HUES6 (cell line): ENCODE measurements at regions not wholly inside any gene's neighbourhood (a gene's known extent, or its start where the extent isn't known, plus 50 kb on each side); places are given as distances from the start of the nearest gene placed in this dataset.
"Not testable (repeated sequence)": the region's sequence is repeated elsewhere in the genome, so short reads cannot be mapped to it uniquely, and the experiment has no call there.

Experiments
- H3K27ac ChIP-seq: 2 replicates; pipeline ENCODE4 v1.7.0; 2013; ENCODE audit warnings: low read depth, mild to moderate bottlenecking, low read length, inconsistent platforms
- H3K27me3 ChIP-seq: 2 replicates; pipeline ENCODE4 v1.6.1; 2013; ENCODE audit warnings: low read length; ENCODE audit not compliant: control insufficient read depth, insufficient read depth
- H3K36me3 ChIP-seq: 2 replicates; pipeline ENCODE4 v1.6.1; 2013; ENCODE audit warnings: low read length; ENCODE audit not compliant: control insufficient read depth, insufficient read depth
- H3K4me1 ChIP-seq: 2 replicates; pipeline ENCODE4 v1.6.1; 2013; ENCODE audit warnings: low read length; ENCODE audit not compliant: control insufficient read depth, insufficient read depth
- H3K4me3 ChIP-seq: 2 replicates; pipeline ENCODE4 v1.5.1; 2013; ENCODE audit warnings: low read depth, low read length
- H3K9ac ChIP-seq: one replicate; pipeline ENCODE4 v1.6.1; 2013; ENCODE audit warnings: mild to moderate bottlenecking, low read length
- H3K9me3 ChIP-seq: 2 replicates; pipeline ENCODE4 v1.6.1; 2013; ENCODE audit warnings: low read depth, low read length; ENCODE audit not compliant: control insufficient read depth, insufficient read depth

GRCh38 chr6:137399881-137400443 lies 94.2 kb downstream of the OLIG3 start:
- no peak overlapping the region for H3K27ac ChIP-seq

GRCh38 chr6:137395316-137395715 lies 98.9 kb downstream of the OLIG3 start:
- Histone ChIP-seq H3K27me3 (peaks cover 2% of the 10 kb centered on the region), H3K27ac (no peak overlapping the region), H3K9ac (no peak overlapping the region), H3K36me3 (no peaks in the 10 kb centered on the region), H3K9me3 (no peaks in the 10 kb centered on the region), H3K4me3 (no peak overlapping the region), H3K4me1 (no peaks in the 10 kb centered on the region)

More at GRCh38 chr6:137399881-137400443, 94.2 kb downstream of the OLIG3 start:
- Histone ChIP-seq H3K9ac (no peak overlapping the region), H3K9me3 (no peaks in the 10 kb centered on the region), H3K36me3 (no peaks in the 10 kb centered on the region), H3K4me3 (no peak overlapping the region), H3K27me3 (no peaks in the 10 kb centered on the region), H3K4me1 (no peaks in the 10 kb centered on the region)

- Histone ChIP-seq H3K9me3 (0 out of 2 replicates have a peak, but pooled peaks cover 3% of the 10 kb centered on the region), H3K27me3 (peaks cover 43% of the 10 kb centered on the region), H3K9ac (no peak overlapping the region), H3K36me3 (no peaks in the 10 kb centered on the region), H3K4me1 (no peaks in the 10 kb centered on the region), H3K4me3 (no peak overlapping the region), H3K27ac (no peak overlapping the region)
Observed at GRCh38 chr6:137391061-137391814, 103.0 kb downstream of the OLIG3 start.

GRCh38 chr6:137390334-137390733 lies 103.9 kb downstream of the OLIG3 start:
- H3K36me3 ChIP-seq = no peaks in the 10 kb centered on the region
- no peaks in the 10 kb centered on the region for H3K4me1 ChIP-seq
- H3K9ac ChIP-seq = no peak overlapping the region
- H3K4me3 ChIP-seq = no peak overlapping the region
- H3K9me3 ChIP-seq = 0 out of 2 replicates have a peak, but pooled peaks cover 3% of the 10 kb centered on the region
- H3K27me3 ChIP-seq = peaks cover 52% of the 10 kb centered on the region
- H3K27ac ChIP-seq = no peak overlapping the region

GRCh38 chr6:137389150-137389704 lies 105.0 kb downstream of the OLIG3 start:
- Histone ChIP-seq H3K27ac (no peak overlapping the region), H3K4me3 (no peak overlapping the region)

GRCh38 chr6:137387096-137387764 lies 107.0 kb downstream of the OLIG3 start:
- no peak overlapping the region for H3K27ac ChIP-seq
- no peak overlapping the region for H3K9ac ChIP-seq
- H3K36me3 ChIP-seq = no peaks in the 10 kb centered on the region
- peaks cover 61% of the 10 kb centered on the region for H3K27me3 ChIP-seq
- no peaks in the 10 kb centered on the region for H3K4me1 ChIP-seq
- H3K4me3 ChIP-seq = no peak overlapping the region
- H3K9me3 ChIP-seq = 0 out of 2 replicates have a peak, but pooled peaks cover 3% of the 10 kb centered on the region

More at GRCh38 chr6:137389150-137389704, 105.0 kb downstream of the OLIG3 start:
- Histone ChIP-seq H3K9ac (no peak overlapping the region), H3K9me3 (0 out of 2 replicates have a peak, but pooled peaks cover 3% of the 10 kb centered on the region), H3K4me1 (no peaks in the 10 kb centered on the region), H3K27me3 (peaks cover 61% of the 10 kb centered on the region), H3K36me3 (no peaks in the 10 kb centered on the region)

- H3K9ac ChIP-seq = not testable (repeated sequence)
Observed at GRCh38 chr6:137383287-137383686, 110.9 kb downstream of the OLIG3 start.

GRCh38 chr6:137378090-137378369 lies 116.2 kb downstream of the OLIG3 start:
- Histone ChIP-seq H3K9me3 (no peaks in the 10 kb centered on the region), H3K27me3 (no peaks in the 10 kb centered on the region; the same call in 1 of the 2 replicates), H3K27ac (no peak overlapping the region), H3K9ac (no peak overlapping the region), H3K4me3 (no peak overlapping the region), H3K4me1 (no peaks in the 10 kb centered on the region), H3K36me3 (no peaks in the 10 kb centered on the region)

More at GRCh38 chr6:137383287-137383686, 110.9 kb downstream of the OLIG3 start:
- H3K27ac ChIP-seq, H3K36me3 ChIP-seq, H3K4me3 ChIP-seq, H3K9me3 ChIP-seq, H3K4me1 ChIP-seq: not testable (repeated sequence)
- H3K27me3 ChIP-seq = peaks cover 39% of the 10 kb centered on the region

GRCh38 chr6:137373296-137373695 lies 120.9 kb downstream of the OLIG3 start:
- no peaks in the 10 kb centered on the region for H3K36me3 ChIP-seq
- H3K4me1 ChIP-seq = peaks cover 9% of the 10 kb centered on the region; the same call in 1 of the 2 replicates
- H3K4me3 ChIP-seq = no peak overlapping the region
- H3K27ac ChIP-seq = no peak overlapping the region
- H3K9me3 ChIP-seq = no peaks in the 10 kb centered on the region
- no peak overlapping the region for H3K9ac ChIP-seq
- no peaks in the 10 kb centered on the region for H3K27me3 ChIP-seq

- Histone ChIP-seq H3K36me3 (no peaks in the 10 kb centered on the region), H3K4me1 (peaks cover 9% of the 10 kb centered on the region; the same call in 1 of the 2 replicates), H3K27ac (no peak overlapping the region), H3K9me3 (no peaks in the 10 kb centered on the region), H3K9ac (no peak overlapping the region), H3K4me3 (no peak overlapping the region), H3K27me3 (no peaks in the 10 kb centered on the region)
Observed at GRCh38 chr6:137372532-137372931, 121.7 kb downstream of the OLIG3 start.

GRCh38 chr6:137371634-137372016 lies 122.6 kb downstream of the OLIG3 start:
- no peaks in the 10 kb centered on the region for H3K9me3 ChIP-seq
- no peak overlapping the region for H3K4me3 ChIP-seq
- peaks cover 9% of the 10 kb centered on the region; the same call in 1 of the 2 replicates for H3K4me1 ChIP-seq
- H3K9ac ChIP-seq = no peak overlapping the region
- H3K27ac ChIP-seq = no peak overlapping the region
- no peaks in the 10 kb centered on the region for H3K36me3 ChIP-seq
- H3K27me3 ChIP-seq = no peaks in the 10 kb centered on the region
